ENCODE measurements at regions not wholly inside any gene's neighbourhood (a gene's known extent, or its start where the extent isn't known, plus 50 kb on each side); places are given as distances from the start of the nearest gene placed in this dataset.

DNA sequence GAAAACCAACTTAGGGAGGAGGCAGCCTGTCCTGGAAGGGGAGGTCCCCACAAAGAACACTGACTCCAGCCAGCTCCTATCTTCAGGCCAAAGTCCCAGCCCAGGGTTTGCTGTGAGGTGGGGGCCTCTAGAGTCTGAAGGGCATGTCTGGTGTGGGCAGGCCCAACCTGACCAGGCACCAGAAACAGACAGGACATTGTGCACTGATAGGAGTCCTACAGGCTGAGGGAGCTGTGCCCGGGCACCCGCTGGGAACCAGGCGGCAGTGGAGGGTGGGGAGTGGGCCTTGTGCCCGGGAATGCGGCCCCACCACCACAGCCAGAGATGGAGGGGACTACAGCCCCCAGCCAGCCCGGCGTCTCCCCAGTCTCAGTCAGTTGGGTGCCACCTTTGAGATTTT lies 161.4 kb downstream of the WNT7A start:
- H3K36me3 ChIP-seq = no peaks in the 10 kb centered on the region
- no peaks in the 10 kb centered on the region for H3K27me3 ChIP-seq
- no peaks in the 10 kb centered on the region for H3K4me1 ChIP-seq (ENCODE audit: low read depth)
- TF ChIP-seq, protein P1, sequence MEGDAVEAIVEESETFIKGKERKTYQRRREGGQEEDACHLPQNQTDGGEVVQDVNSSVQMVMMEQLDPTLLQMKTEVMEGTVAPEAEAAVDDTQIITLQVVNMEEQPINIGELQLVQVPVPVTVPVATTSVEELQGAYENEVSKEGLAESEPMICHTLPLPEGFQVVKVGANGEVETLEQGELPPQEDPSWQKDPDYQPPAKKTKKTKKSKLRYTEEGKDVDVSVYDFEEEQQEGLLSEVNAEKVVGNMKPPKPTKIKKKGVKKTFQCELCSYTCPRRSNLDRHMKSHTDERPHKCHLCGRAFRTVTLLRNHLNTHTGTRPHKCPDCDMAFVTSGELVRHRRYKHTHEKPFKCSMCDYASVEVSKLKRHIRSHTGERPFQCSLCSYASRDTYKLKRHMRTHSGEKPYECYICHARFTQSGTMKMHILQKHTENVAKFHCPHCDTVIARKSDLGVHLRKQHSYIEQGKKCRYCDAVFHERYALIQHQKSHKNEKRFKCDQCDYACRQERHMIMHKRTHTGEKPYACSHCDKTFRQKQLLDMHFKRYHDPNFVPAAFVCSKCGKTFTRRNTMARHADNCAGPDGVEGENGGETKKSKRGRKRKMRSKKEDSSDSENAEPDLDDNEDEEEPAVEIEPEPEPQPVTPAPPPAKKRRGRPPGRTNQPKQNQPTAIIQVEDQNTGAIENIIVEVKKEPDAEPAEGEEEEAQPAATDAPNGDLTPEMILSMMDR (IDR thresholded peaks at IDR 0.05; ENCODE audit: low read depth, low read length) = no peak
- H3K27ac ChIP-seq = no peak overlapping the region
- no peak for DNase-seq (ENCODE audit: low read depth in 1 of 2, low spot score in 1 of 2)
- H3K9me3 ChIP-seq (ENCODE audit: low read depth) = no peaks in the 10 kb centered on the region
- H3K4me3 ChIP-seq = no peak overlapping the region

GRCh38 chr3:13718000-13718399 lies 161.9 kb downstream of the WNT7A start:
- Histone ChIP-seq H3K4me1 (ENCODE audit: low read depth) (no peaks in the 10 kb centered on the region), H3K4me3 (no peak overlapping the region), H3K27me3 (no peaks in the 10 kb centered on the region), H3K36me3 (no peaks in the 10 kb centered on the region), H3K9me3 (ENCODE audit: low read depth) (no peaks in the 10 kb centered on the region), H3K27ac (no peak overlapping the region)
- TF ChIP-seq, protein P1 (IDR thresholded peaks at IDR 0.05; ENCODE audit: low read depth, low read length) = no peak
- no peak for DNase-seq (ENCODE audit: low read depth in 1 of 2, low spot score in 1 of 2)

DNA sequence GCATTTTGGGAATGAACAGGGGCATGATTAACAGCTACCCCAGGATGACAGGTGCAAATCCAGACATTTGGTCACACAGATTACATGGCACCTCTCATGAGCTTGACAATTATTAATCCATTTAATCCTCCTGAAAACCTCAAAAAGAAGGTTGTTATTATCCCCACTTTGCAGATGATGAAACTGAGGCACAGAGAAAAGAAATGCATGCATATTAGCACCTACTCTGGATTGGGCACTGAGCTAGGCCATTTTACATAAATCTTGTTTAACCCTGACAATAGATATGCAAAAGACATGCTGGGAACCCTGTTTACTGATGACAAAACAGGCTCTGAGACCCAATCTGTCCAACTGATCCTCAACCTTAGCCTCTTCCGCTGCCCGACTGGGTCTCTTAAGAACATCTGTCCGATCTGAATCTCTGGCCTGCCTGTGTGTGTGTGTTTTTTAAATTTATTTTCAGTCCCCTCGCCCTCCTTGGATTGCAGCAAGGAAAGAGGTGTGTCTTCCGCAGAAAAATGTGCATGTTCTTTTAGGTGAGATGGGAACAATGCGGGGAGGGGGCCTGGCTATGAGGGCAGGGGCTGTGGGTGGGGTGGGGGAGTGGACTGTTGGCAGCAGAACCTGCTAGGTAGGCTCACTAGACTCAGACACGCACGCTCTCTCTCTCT lies 162.5 kb downstream of the WNT7A start:
- H3K9me3 ChIP-seq (ENCODE audit: low read depth) = no peaks in the 10 kb centered on the region
- H3K4me1 ChIP-seq (ENCODE audit: low read depth) = no peaks in the 10 kb centered on the region
- H3K36me3 ChIP-seq = no peaks in the 10 kb centered on the region
- H3K27ac ChIP-seq = no peak overlapping the region
- H3K4me3 ChIP-seq = no peak overlapping the region
- no peak for DNase-seq (ENCODE audit: low read depth in 1 of 2, low spot score in 1 of 2)
- TF ChIP-seq, protein P1 (IDR thresholded peaks at IDR 0.05; ENCODE audit: low read depth, low read length) = no peak
- H3K27me3 ChIP-seq = no peaks in the 10 kb centered on the region

DNA sequence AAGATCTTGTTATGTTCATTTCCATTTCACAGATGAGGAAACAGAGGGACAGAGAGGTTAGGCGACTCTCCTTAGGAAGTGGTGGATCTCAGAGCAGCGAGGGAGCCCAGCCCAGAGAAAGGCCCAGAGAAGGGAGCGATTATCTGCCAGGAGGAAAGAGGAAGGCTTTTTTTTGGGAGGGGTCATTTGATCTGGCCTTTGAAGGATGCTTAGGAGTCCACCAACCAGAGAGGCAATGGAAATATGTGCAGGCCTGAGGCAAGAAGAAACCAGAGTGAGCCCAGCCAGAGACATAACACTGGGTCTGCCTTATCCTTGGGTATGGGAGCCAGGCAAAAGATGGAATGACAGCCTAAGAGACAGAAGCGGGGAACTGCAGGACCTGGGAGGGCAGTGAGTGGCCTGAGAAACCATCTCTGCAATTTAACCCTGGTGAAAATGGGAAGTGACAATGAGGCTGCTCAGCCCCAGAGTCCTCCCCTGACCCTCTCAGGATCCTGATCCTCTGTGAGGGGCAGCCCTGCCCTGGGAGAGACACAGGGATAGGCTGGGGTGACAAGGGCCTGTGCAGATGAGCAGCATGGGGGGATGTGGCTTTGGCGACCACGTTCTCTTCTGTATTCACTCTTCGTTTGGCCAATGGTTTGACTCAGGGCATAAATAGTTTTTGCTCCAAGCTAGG lies 163.2 kb downstream of the WNT7A start:
- no peak for DNase-seq (ENCODE audit: low read depth in 1 of 2, low spot score in 1 of 2)
- no peaks in the 10 kb centered on the region for H3K27me3 ChIP-seq
- no peak overlapping the region for H3K4me3 ChIP-seq
- TF ChIP-seq, protein P1 (IDR thresholded peaks at IDR 0.05; ENCODE audit: low read depth, low read length) = no peak
- no peaks in the 10 kb centered on the region for H3K36me3 ChIP-seq
- H3K9me3 ChIP-seq (ENCODE audit: low read depth) = no peaks in the 10 kb centered on the region
- no peak overlapping the region for H3K27ac ChIP-seq
- no peaks in the 10 kb centered on the region for H3K4me1 ChIP-seq (ENCODE audit: low read depth)

DNA sequence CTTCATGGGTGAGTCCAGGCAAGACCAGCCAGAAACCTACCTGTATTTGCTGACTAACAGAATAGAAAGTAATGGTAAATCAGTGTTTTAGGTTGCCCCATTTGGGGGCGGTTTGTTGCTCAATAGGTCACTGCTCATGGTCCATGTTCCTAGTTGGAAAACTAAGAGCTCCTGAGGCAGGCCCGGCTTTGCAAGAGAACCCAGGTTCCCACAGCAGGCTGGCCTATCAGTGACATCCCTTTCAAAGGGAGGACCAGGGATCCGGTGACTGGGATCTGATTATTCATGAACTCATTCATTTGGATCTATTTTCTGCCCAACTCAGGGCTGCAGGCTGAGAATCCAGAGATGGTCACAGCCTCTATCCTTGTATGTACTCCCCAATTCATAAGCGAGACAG lies 163.9 kb downstream of the WNT7A start:
- no peak for DNase-seq (ENCODE audit: low read depth in 1 of 2, low spot score in 1 of 2)
- no peaks in the 10 kb centered on the region for H3K4me1 ChIP-seq (ENCODE audit: low read depth)
- H3K36me3 ChIP-seq = no peaks in the 10 kb centered on the region
- H3K4me3 ChIP-seq = no peak overlapping the region
- no peak overlapping the region for H3K27ac ChIP-seq
- TF ChIP-seq, protein P1 (IDR thresholded peaks at IDR 0.05; ENCODE audit: low read depth, low read length) = no peak
- no peaks in the 10 kb centered on the region for H3K27me3 ChIP-seq
- no peaks in the 10 kb centered on the region for H3K9me3 ChIP-seq (ENCODE audit: low read depth)
